Astrocyte (in vitro differentiated cells and primary cell): ENCODE measurements at regions not wholly inside any gene's neighbourhood (a gene's known extent, or its start where the extent isn't known, plus 50 kb on each side); places are given as distances from the start of the nearest gene placed in this dataset.

Experiments
- CTCF ChIP-seq: IDR thresholded peaks from 2 replicates; pipeline ENCODE4 v1.5.1; 2011; ENCODE audit warnings: low read depth, mild to moderate bottlenecking, inconsistent platforms, low read length, moderate library complexity; ENCODE audit not compliant: insufficient read depth
- EZH2 ChIP-seq: IDR thresholded peaks from 2 replicates; pipeline ENCODE4 v1.6.1; 2012; ENCODE audit warnings: mild to moderate bottlenecking, low read length, inconsistent platforms; ENCODE audit not compliant: insufficient read depth

- TF ChIP-seq CTCF = no peak
- no peak for TF ChIP-seq EZH2
Observed at GRCh38 chr6:23828861-23829260, 297.2 kb upstream of the NRSN1 start.
